ENCODE measurements at regions not wholly inside any gene's neighbourhood (a gene's known extent, or its start where the extent isn't known, plus 50 kb on each side); places are given as distances from the start of the nearest gene placed in this dataset.

DNA sequence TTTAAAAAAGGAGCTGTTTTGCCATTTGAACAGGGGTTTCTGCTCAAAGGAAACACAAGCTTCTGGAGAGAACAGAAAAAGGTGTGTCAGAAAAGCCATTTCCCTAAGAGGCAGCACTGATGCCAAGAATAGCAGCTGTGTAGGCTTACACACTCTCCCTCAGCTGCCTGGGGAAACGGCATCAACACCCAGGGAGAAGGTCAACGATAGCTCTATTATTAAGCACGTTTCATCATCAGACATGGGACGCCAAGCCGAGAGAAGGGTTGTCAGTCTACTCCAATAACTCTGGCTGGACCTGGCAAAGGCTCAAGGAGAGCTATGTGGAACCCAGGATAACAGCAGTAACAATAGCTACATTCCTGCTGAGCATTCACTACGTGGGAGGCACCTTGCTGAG is 314.2 kb downstream of the CDK5RAP2 start:
- no peak for TF ChIP-seq CTCF (IDR thresholded peaks at IDR 0.05)
- no peak for TF ChIP-seq POLR2A (IDR thresholded peaks at IDR 0.05)
